ENCODE measurements at regions not wholly inside any gene's neighbourhood (a gene's known extent, or its start where the extent isn't known, plus 50 kb on each side); places are given as distances from the start of the nearest gene placed in this dataset.

DNA sequence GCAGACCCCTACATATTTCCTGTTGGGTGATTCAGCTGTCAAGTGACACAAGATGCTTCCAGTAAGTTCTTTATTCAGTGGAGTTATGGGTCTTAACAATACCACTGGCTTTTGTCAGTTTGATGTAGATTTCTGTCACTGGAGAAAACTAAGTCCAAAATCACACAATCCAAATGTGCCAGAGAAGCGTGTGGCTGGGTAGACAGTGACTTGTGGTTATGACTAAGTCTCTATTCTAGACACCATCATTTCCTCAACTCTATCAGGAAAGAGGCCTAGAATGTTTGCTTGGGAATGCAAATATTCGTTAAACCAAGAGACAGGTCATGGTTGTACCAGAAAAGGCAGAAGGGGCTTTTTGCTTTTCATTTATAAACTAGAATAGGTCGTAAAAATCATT is 54.4 kb upstream of the HS3ST1 start:
- H3K9me3 ChIP-seq (ENCODE audit: low read length): no peaks in the 10 kb centered on the region
- DNase-seq (peak; percentile 58), ATAC-seq (peak; percentile 49)
- ChIA-PET CTCF (no interaction called here), POLR2A (ENCODE audit: unreplicated experiment) (no interaction called here)
- intact Hi-C loops (cut with micrococcal nuclease): no loop called here
- H3K27me3 ChIP-seq (ENCODE audit: low read length): no peaks in the 10 kb centered on the region
- H3K4me3 ChIP-seq (ENCODE audit: low read length): no peak overlapping the region
- H3K36me3 ChIP-seq (ENCODE audit: low read depth, low read length): no peaks in the 10 kb centered on the region
- H3K79me2 ChIP-seq (ENCODE audit: low read length): no peaks in the 10 kb centered on the region
- H3K4me1 ChIP-seq (ENCODE audit: insufficient read depth, low read length): peaks cover 17% of the 10 kb centered on the region
- H3K9me2 ChIP-seq (replicated peaks; ENCODE audit: low read length): no peaks in the 10 kb centered on the region
- TF ChIP-seq, protein P1, sequence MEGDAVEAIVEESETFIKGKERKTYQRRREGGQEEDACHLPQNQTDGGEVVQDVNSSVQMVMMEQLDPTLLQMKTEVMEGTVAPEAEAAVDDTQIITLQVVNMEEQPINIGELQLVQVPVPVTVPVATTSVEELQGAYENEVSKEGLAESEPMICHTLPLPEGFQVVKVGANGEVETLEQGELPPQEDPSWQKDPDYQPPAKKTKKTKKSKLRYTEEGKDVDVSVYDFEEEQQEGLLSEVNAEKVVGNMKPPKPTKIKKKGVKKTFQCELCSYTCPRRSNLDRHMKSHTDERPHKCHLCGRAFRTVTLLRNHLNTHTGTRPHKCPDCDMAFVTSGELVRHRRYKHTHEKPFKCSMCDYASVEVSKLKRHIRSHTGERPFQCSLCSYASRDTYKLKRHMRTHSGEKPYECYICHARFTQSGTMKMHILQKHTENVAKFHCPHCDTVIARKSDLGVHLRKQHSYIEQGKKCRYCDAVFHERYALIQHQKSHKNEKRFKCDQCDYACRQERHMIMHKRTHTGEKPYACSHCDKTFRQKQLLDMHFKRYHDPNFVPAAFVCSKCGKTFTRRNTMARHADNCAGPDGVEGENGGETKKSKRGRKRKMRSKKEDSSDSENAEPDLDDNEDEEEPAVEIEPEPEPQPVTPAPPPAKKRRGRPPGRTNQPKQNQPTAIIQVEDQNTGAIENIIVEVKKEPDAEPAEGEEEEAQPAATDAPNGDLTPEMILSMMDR (conservative IDR thresholded peaks at IDR 0.05; ENCODE audit: low read depth, low read length): no peak
- no peak for TF ChIP-seq EZH2 (IDR thresholded peaks at IDR 0.05; ENCODE audit: low read length, unreplicated experiment)
- TF ChIP-seq EZH2phosphoT487 (IDR thresholded peaks at IDR 0.05; ENCODE audit: borderline replicate concordance, low read length): no peak
- H3K9ac ChIP-seq (ENCODE audit: low read length): no peak overlapping the region
- no peaks in the 10 kb centered on the region for H3F3A ChIP-seq (ENCODE audit: low read length, unreplicated experiment)
- H3K27ac ChIP-seq (ENCODE audit: low read length): peak overlapping the region; percentile 13; the same call in 1 of the 2 replicates
- no peak overlapping the region for H2AFZ ChIP-seq (ENCODE audit: low read length)
- H3K4me2 ChIP-seq (ENCODE audit: low read length): no peak overlapping the region
- BruUV-seq (replicated peaks): no TSS peak
- no peaks in the 10 kb centered on the region for H4K20me1 ChIP-seq (ENCODE audit: low read length)

DNA sequence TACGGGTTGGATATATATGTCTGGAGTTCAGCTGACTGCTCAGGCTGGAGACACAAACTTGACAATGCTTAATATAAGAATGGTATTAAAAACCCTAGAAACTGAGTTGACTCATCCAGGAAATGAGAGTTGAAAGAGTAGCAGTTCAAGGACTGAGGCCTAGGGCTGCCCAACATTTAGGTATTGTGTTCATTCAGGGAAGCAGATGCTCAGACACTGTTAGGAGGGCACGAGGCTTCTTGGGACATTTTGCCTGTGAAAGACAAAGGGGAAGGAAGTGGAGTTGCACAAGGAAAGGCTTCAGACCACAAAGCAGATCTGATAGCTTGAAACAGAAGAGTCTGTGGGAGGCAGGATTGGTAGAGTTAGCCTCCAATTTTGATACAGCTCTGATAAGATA is 52.0 kb upstream of the HS3ST1 start:
- H3K4me1 ChIP-seq (ENCODE audit: insufficient read depth, low read length): peaks cover 7% of the 10 kb centered on the region; the same call in 1 of the 2 replicates
- intact Hi-C loops (cut with micrococcal nuclease): no loop called here
- H3K36me3 ChIP-seq (ENCODE audit: low read depth, low read length): no peaks in the 10 kb centered on the region
- no peaks in the 10 kb centered on the region for H3F3A ChIP-seq (ENCODE audit: low read length, unreplicated experiment)
- POLR2A ChIA-PET (ENCODE audit: unreplicated experiment): no interaction called here
- TF ChIP-seq EZH2phosphoT487 (IDR thresholded peaks at IDR 0.05; ENCODE audit: borderline replicate concordance, low read length): no peak
- TF ChIP-seq, protein P1 (conservative IDR thresholded peaks at IDR 0.05; ENCODE audit: low read depth, low read length): no peak
- TF ChIP-seq EZH2 (IDR thresholded peaks at IDR 0.05; ENCODE audit: low read length, unreplicated experiment): no peak
- no TSS peak for BruUV-seq (replicated peaks)
- H3K4me2 ChIP-seq (ENCODE audit: low read length): no peak overlapping the region
- no peaks in the 10 kb centered on the region for H3K79me2 ChIP-seq (ENCODE audit: low read length)
- H4K20me1 ChIP-seq (ENCODE audit: low read length): no peaks in the 10 kb centered on the region
- no peak overlapping the region for H3K9ac ChIP-seq (ENCODE audit: low read length)
- peak; percentile 30 for DNase-seq
- H2AFZ ChIP-seq (ENCODE audit: low read length): no peak overlapping the region
- CTCF ChIA-PET: no interaction called here
- no peak overlapping the region for H3K4me3 ChIP-seq (ENCODE audit: low read length)
- H3K9me3 ChIP-seq (ENCODE audit: low read length): no peaks in the 10 kb centered on the region
- peak; percentile 46 for ATAC-seq
- no peak overlapping the region for H3K27ac ChIP-seq (ENCODE audit: low read length)
- no peaks in the 10 kb centered on the region for H3K27me3 ChIP-seq (ENCODE audit: low read length)
- H3K9me2 ChIP-seq (replicated peaks; ENCODE audit: low read length): no peaks in the 10 kb centered on the region

Measured in PC-3 (cell line).